ENCODE measurements at regions not wholly inside any gene's neighbourhood (a gene's known extent, or its start where the extent isn't known, plus 50 kb on each side); places are given as distances from the start of the nearest gene placed in this dataset.

GRCh38 chr3:80297720-80298119 is 529.9 kb upstream of the ROBO1 start:
- TF ChIP-seq CTCF (IDR thresholded peaks at IDR 0.05) (no peak), POLR2A (IDR thresholded peaks at IDR 0.05) (no peak), EP300 (IDR thresholded peaks at IDR 0.05) (no peak)

All from ovary (tissue), 3 donors.